Prostate gland (tissue), 2 donors: ENCODE measurements at regions not wholly inside any gene's neighbourhood (a gene's known extent, or its start where the extent isn't known, plus 50 kb on each side); places are given as distances from the start of the nearest gene placed in this dataset.

ENCODE experiments used
- CTCF ChIP-seq, 4 experiments: fragments of 200-600 bp in 2 of 4; fragments of 450-650 bp in 2 of 4; sonication (generic) in 2 of 4; IDR thresholded peaks; 1 replicate in 3 of 4; 2 replicates in 1 of 4; pipeline ENCODE4 v1.5.1; 2016 to 2019; ENCODE audit warnings: antibody characterized with exemption in 4 of 4, mild to moderate bottlenecking in 2 of 4, moderate library complexity in 2 of 4
- POLR2AphosphoS5 ChIP-seq: sonication (generic); formaldehyde crosslinking; IDR thresholded peaks from one replicate; pipeline ENCODE4 v1.6.1; 2017; ENCODE audit warnings: antibody characterized with exemption

DNA sequence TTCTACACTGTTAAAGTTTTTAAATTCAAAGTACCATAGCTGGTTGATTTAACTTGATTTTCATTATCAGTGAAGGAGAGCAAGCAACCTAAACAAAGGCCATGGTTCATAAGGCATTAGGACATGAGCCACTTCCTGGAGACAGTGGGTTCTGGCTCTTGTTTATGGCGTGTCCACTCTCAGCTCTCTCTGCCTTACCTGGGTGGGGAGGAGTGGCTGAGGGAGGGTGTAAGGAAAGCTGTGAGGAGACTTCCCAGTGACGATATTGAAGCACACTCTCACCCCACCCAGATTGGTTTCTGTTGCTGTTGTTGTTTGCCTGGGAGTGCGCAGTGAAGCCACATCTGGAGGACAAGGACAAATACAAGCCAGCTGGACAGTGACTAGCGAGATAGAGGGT, 365.3 kb upstream of the FZD8 start:
- TF ChIP-seq POLR2AphosphoS5 (no peak), CTCF (IDR thresholded peaks at IDR 0.05) (no peak)
